Vagina (tissue), 2 donors: ENCODE measurements at regions not wholly inside any gene's neighbourhood (a gene's known extent, or its start where the extent isn't known, plus 50 kb on each side); places are given as distances from the start of the nearest gene placed in this dataset.

ENCODE experiments used
- POLR2A ChIP-seq, 2 donors: fragments of 450-650 bp; IDR thresholded peaks; one replicate each; pipeline ENCODE4 v1.6.1; 2017; ENCODE audit warnings: antibody characterized with exemption in 2 of 2, mild to moderate bottlenecking in 2 of 2, moderate library complexity in 2 of 2
- TF ChIP-seq, protein P1 (sequence below), 3 experiments: fragments of 450-650 bp in 2 of 3; fragments of 200-600 bp in 1 of 3; sonication (generic) in 1 of 3; IDR thresholded peaks; one replicate each; pipeline ENCODE4 v1.5.1; 2017 to 2019; ENCODE audit warnings: antibody characterized with exemption in 3 of 3, mild to moderate bottlenecking in 2 of 3, moderate library complexity in 2 of 3

DNA sequence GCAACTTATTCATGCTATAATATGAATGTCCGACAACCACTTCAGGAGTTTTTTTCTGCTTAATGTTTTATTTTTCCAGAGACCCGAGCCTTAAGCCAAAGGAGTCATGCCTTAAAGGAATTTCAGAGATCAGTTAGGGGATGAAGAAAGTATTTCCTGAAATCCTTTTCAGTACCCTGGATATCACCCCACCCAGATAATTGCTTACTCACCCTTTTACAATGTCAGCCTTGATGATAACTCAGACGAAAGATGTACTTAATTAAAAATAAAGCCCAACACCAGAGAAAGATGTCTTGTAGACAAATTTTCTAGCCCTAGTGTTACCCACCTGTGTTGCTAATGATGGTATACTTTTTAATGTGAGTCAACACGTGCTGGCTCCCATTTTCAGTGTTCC, 124.1 kb downstream of the XCL2 start:
- TF ChIP-seq, protein P1, sequence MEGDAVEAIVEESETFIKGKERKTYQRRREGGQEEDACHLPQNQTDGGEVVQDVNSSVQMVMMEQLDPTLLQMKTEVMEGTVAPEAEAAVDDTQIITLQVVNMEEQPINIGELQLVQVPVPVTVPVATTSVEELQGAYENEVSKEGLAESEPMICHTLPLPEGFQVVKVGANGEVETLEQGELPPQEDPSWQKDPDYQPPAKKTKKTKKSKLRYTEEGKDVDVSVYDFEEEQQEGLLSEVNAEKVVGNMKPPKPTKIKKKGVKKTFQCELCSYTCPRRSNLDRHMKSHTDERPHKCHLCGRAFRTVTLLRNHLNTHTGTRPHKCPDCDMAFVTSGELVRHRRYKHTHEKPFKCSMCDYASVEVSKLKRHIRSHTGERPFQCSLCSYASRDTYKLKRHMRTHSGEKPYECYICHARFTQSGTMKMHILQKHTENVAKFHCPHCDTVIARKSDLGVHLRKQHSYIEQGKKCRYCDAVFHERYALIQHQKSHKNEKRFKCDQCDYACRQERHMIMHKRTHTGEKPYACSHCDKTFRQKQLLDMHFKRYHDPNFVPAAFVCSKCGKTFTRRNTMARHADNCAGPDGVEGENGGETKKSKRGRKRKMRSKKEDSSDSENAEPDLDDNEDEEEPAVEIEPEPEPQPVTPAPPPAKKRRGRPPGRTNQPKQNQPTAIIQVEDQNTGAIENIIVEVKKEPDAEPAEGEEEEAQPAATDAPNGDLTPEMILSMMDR (IDR thresholded peaks at IDR 0.05) = no peak
- TF ChIP-seq POLR2A (IDR thresholded peaks at IDR 0.05) = no peak
